NCI-H345 (cell line): ENCODE measurements at regions not wholly inside any gene's neighbourhood (a gene's known extent, or its start where the extent isn't known, plus 50 kb on each side); places are given as distances from the start of the nearest gene placed in this dataset.

ENCODE experiments used
- DNase-seq: peaks from one replicate; lab custom pipeline; 2025; lab: John Stamatoyannopoulos, UW

DNA sequence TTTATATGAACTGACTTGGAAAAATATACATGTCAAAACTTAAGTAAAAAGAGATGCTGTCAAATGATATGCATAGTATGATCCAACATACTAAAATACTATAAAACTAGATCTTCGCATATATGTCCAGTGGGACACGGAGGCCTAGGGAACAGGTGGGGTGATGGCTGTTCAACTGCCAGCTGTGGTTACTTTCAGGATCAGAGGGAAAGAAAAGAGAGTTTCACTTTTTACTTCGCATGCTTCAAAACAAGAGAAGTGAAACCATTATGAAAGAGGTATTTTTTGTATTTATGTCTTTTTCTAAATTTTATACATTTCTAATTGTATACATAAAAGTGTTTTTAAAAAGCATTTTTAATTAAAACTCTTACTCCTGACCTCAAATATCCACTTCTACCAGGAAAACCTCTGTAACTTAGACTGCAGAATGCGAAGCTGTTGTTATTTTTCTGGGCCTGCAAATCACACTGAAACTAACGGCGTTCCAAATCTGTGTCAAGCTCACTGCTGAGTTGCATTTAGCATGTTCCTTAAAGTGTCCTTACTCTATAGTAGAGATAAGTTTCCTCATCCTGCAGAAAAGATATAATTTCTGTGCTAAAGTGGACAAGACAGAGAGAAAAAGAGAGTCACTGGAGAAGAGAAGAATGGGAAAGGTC lies 97.8 kb upstream of the SLC35G4 start:
- DNase-seq = no peak

DNA sequence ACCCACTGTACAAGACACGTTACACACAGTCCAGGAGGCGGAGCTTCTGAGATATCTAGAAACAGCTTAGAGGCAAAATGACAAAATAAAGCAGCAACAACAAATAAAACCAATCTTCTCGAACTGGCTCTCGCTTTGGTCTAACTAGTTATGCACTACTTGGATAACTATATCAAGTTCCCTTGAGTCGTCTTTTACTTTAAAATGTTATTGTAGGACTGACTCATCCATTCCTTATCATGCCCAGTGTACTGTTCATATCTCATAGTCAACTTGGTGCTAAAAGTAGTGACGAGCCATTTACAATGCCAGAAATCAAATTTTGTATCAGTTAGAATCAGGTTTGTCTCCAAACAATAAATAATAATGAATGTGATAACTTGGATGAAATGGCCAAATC lies 102.5 kb upstream of the SLC35G4 start:
- no peak for DNase-seq

DNA sequence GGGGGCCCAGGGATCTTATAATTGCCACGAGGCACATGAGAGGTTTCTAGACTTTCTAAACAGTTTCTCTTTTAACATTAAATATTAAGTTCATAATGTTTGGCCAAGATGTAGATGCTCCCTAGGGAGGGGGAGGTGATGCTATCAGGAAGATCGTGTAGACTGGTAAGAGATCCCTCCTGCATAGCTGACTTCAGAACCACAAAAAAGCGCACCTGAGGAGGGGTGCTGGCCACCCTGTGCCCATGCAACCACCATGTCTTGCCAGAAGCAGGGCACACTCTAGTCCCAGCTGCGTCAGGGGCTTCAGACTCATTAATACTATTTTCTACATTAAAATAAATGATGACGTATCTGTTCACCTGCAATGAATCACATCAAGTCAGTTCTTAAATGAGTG lies 103.4 kb upstream of the SLC35G4 start:
- DNase-seq = no peak

DNA sequence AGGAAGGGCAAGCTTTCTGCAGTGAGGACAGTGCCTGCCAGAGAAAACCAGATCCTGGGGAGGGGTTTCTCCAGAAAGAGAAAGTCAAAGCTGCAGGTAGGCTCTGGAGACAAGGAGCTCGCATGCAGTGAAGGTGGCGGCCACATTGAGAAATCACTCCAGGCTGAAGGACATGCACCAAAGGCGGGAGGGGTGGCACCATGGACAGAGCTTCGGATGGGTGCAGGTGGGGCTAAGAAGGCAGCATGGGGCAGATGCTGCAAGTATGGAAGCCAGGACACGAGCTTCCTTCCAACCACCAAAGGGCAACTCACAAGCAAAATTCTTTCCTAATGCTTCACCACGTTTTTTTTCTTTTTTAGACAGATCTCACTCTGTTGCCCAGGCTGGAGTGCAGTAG lies 104.4 kb upstream of the SLC35G4 start:
- no peak for DNase-seq

DNA sequence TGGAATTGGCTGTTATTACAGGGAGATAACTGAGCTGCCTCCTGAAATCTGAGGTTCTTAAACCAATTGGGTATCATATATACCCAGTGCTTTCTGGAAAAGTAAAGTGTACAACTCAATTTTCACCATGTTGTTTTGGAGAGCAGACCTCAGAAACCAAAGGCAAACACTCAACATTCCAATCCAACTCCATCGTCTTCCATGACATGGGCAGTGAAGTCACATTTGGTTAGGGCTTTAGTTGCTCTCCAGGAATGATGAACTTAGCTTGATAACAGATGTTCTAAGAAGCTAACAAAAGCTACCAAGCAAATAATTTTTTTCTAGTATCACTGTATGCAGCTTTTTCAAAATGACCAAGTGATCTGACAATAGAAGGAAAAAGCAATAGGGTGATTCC lies 107.0 kb upstream of the SLC35G4 start:
- DNase-seq = no peak

DNA sequence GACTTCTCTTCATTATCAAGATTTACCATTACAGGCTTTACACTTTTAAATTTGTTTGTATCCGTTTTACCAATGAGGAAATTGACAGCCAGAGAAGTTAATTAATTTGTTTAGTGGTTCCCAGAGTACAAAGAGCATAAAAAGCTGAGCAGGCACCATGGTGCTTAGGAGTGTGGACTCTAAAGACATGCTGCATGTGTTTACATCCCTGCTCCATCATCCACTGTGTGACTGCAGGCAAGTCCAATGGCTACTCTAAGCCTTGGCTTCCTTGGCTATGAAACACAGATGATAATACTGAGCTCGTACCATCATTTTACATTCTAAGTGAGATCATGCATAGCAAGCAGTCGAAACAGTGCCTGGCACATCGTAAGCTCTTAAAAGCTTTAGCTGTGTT lies 108.0 kb upstream of the SLC35G4 start:
- DNase-seq = no peak

DNA sequence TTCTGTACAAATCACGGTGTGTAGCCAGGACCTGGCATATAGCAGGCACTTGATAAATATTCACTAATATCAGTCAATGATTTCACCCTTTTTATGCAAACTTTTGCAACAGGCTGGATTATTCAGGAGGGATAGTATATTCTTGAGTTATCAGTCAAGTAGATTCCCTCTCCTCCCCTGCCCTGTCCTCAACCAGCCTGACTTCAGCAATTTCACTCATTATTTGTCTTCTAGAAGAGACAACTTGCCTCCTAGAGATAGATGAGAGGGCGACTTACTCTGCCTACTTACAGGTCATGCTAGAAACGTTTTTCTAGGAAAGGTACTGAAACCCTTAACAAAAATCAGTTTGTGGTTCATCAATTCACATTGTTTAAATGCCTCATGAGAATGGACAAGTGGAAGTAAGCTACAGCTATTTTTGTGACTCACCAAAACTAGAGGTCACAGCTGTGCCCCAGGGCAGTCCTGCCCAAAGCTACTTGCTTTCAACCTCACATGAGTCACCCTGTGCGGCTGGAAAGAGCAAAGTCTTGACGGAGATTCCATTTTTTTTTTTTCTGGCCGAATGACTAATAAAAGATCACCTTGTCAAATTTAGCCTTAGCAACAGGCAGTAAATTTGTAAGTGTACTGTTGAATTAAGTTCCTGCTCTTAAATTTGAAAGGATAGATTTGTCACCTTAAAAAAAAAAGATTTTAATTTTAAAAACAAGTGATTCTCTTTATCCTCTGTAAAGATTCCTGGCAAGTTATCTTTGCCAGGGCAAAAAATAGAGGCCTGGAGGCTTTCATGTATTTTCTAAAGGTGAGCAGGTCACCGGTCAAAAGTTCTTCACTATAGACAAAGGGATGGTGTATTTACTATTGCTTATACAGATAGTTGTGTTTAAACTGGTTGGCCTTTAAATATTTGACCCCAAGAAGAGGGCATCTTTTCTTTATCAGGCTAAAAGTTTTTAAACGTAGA lies 109.0 kb upstream of the SLC35G4 start:
- DNase-seq = no peak

DNA sequence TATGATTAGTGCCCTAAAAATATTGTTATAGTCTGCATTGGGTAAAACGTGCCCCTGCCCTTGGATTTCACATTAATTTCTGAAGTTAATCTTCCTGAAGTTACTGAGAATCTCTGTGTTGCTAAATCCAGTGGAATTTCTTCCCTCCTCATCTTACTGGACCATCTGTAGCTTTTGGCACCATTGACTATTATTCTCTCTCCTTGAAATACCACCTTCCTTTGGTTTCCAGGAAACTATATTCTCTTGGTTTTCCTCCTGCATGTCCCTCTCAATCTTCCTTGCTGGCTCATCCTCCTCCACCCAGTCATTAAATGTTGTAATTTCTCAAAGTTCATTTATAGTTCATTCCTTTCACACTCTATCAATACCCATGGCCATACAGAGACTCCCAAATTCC lies 110.6 kb upstream of the SLC35G4 start:
- DNase-seq = no peak

DNA sequence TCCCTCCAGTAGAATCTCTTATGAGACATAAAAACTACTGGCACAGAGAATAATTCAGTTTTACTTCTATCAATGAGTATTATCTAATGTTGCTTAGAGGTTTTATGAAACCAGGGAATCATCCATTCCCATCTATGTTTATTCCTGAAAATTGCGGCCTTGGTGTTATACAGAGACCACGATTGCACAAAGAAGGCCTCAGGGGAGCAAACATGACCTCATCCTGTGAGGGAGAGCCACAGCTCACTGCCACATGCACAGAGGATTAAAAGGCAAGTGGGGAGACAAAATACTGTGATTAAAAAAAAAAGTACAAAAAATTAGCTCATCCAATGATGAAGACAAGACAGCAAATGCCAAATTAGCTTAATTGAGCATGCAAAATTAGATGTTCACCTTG lies 111.8 kb upstream of the SLC35G4 start:
- DNase-seq = no peak

DNA sequence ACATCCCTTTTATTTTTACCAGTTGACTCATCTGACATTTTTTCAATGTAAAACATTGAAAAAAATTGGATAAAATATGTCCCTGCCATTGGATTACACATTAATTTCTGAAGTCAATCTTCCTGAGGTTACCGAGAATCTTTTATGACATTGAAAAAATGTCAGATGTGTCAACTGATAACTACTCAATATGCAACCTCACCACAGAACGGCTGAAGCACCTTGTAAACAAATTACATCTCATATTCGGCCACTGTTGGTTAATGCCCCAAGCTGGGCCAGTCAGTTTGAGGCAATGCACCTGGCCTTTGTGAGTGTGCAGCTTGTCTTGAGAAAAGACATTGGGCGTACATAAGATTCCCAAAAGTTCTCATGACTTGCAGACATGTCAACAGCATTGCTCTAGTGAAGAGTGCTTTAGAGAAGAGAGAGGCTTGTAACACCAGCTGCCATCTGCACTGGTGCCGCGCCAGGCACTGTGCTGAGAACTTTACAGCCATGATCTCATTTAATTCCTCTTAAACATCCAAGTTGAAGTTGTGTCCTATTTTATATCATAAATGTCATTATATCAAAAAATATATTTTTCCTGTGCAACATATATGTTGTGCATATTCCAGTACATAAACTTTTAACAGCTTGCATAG lies 112.7 kb upstream of the SLC35G4 start:
- DNase-seq = no peak

DNA sequence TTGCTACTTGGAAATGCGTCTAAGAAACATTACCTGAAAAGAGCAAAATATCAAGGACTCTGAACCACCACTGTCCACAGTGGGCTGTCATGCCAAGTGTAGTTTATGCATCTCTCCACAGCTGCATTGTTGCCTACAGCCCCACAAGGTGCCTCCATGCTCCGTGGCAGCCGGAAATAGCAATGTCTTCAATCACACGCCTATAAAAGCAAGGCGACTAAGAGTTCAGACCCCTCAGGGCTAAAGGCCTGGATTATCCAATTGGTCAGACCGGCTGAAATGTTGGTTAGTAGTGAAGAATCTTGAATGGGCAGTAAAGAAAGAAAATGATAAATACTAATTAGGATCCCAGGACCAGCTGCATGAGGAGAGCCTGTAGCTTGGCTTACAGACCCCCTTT lies 114.0 kb upstream of the SLC35G4 start:
- no peak for DNase-seq

DNA sequence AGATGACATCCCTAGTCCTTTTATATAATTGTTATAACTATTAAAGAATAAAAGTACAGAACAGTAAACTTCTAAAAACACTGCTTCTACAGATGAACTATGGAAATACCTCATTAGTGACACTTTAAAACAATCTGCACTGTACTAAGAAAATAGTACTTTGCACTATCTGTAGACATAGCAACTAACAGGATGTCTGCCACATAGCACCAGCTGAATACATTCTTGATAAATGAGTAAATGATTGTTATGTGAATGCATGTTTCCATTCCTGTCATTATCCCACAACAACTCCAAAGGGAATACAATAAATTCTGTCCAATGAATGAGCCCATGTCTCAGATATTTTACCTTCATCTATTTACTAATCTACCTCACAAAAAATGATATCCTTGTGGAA lies 115.3 kb upstream of the SLC35G4 start:
- no peak for DNase-seq

DNA sequence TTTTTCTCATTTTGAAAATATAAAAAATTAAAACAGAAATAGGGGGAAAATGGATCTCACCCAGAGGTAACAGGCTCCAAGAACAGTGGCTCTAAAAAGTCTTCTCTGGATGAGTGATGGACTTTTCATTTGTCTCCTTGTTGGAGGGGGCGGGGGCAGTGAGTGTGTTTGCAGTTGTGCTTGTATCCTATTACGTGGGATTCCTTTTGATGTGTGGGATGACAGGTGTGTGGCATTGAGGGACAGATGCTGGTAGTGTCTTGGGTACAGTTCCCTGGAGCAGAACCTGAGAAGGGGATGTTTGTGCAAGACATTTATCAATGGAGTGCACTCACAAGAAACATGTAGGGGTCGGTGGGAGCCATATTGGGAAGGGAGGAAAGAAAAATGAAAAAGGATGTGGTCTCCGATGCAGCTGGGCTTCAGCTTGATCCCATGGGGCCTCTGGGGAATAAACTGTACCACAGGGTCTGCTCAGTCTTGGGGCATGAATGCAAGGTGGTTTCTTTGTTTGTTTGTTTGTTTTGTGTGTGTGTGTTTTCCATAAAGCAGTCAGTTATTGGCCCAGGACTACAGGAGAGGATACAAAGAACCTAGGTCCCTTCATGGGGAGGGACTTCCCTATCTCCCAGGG lies 120.0 kb upstream of the SLC35G4 start:
- no peak for DNase-seq

DNA sequence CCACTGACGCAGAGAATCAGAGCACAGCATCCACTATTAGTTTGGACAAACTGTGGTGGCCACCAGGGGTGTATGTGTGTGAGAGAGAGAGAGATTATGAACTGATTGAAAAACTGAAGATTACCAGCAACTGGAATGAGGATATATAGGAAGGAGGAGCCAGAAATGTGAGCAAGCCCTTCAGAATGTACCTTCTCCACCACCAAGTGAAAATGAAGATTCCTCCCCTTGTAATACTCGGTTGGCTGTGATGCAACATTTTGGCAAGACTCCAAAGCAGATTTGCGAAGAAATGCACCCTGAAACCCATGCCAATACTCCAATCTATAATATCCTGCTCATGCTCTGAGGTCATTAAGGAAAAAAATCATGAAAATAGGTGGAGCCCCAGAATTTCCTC lies 121.2 kb upstream of the SLC35G4 start:
- no peak for DNase-seq

DNA sequence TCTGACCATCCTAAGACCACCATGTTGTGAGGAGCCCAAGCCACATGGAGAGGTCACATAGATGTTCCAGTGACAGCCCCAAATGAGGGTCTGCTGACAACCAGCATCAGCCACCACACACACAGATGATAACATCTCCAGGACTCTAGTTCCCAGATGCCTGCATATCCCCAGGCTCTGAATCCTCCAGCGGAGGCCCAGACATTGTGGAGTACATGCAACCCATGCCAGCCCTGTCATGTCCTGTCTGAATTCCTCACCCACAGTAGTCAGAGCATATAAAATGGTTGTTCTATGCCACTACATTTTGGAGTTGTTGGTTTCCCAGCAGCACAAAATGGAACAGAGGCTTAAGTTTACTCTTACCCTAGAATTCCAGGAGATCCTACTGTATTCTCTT lies 122.0 kb upstream of the SLC35G4 start:
- no peak for DNase-seq

DNA sequence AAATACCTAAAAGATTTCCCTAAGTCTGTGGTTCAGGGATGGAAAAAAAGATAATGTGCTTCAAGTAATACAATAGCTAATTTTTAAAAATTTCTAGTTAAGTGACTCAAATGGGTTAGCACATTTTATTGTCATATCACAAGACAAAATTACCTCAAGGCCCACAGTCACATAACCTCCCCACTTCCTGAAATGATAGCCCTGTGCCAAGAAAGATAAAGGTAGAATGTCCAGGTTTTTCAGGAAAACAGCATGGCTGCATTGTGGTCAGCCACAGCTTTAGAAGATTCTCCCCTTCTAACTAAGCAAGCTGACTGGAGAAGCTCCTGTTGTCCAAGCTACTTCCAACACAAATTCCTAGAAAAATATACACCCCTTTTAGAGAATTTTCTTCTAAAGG lies 127.1 kb upstream of the SLC35G4 start:
- DNase-seq = no peak

DNA sequence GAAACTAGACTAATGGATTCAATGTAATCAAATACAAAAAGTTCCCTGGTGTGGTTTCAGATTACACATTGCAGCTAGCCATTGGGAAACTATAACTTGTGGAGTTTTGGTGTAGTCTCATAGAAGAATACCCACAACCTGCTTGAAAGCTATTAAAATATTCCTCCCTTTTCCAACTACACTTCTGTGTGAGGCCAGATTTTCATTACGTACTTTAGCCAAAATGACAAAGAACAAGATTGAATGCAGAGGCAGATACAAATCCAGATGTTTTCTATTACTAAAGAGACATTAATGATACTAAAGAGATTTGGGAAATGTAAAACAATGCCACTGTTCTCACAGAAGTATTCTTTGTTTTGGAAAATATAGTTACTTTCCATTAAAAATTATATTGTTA lies 128.7 kb upstream of the SLC35G4 start:
- DNase-seq = no peak

DNA sequence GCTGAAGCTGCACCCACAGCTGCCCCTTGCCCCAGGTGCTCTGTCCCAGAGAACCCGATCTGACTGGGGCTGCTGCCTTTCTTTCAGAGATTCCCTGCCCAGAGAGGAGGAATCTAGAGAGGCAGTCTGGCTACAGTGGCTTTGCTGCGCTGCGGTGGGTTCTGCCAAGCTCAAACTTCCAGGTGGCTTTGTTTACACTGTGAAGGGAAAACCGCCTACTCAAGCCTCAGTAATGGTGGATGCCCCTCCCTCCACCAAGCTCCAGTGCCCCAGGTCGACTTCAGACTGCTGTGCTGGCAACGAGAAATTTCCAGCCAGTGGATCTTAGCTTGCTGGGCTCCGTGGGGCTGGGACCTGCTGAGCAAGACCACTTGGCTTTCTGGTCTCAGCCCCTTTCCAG lies 130.4 kb upstream of the SLC35G4 start:
- peak; percentile 4 for DNase-seq

DNA sequence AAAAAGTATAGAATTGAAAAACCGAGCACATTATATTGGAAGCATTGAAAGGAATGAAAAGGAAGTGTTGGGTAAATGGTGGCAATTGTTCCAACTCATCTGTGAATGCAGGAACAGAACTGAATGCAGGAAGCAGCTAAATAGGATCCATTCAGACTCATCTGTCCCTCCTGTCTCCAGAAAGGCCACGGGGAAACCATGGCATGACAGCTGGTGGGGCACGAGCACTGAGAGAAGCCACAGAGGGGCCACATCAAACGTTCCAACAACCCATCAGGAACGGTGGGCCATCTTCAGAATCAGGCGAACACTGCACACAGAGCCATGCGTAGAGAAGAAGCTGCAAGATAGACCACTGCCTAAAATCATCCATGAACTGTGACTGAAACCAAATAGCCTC lies 138.5 kb upstream of the SLC35G4 start:
- no peak for DNase-seq

DNA sequence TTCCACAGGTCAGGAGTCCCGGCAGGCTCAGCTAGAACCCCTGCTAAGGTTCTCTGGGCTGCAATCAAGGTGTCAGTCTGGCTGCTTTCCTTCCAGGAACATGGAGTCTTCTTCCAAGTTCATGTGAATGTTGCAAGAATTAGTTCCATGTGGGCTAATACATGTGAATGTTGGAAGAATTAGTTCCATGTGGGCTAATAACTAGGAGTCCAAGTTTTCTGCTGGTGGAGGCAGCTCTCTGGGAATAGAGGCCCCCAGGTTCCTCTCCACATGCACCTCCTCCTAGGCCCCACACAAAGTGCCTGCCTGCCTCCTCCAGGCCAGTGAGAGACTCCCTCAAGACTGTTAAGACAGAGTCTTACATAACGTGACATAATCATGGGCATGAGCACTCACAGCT lies 140.8 kb upstream of the SLC35G4 start:
- DNase-seq = no peak

DNA sequence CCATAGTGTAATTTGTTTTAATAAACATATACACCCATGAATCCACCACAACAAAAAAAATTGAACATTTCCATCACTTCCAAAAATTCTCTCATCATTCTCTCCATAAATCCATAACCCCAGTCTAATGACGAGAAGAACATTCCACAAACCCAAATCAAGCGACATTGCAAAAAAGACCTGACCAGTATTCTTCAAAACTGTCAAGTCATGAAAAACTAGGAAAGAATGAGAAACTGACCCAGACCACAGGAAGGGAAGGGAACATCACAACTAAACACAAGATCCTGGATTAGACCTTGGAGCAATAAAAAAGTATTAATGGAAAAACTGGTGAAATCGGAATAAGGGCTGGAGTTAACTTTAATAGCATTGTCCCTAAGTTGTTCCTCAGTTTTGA lies 141.3 kb upstream of the SLC35G4 start:
- DNase-seq = no peak

DNA sequence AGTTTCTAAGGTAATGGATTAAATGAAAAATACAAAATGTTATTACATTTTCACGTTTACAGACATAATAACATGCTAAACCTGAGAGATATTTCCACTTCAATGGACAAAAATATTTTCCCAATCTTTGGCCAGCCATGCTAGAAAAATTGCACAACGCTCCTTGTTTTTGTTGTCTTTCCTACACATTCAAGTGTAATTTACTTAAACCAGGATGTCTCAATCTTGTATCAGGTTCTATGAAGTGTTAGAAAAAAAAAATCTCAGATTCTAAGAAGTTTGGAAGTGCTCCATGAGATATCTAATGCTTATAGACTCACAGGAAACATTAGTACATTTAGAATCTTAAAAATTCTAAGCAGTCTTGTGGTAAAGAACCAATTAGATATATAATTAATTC lies 141.8 kb upstream of the SLC35G4 start:
- DNase-seq = no peak

DNA sequence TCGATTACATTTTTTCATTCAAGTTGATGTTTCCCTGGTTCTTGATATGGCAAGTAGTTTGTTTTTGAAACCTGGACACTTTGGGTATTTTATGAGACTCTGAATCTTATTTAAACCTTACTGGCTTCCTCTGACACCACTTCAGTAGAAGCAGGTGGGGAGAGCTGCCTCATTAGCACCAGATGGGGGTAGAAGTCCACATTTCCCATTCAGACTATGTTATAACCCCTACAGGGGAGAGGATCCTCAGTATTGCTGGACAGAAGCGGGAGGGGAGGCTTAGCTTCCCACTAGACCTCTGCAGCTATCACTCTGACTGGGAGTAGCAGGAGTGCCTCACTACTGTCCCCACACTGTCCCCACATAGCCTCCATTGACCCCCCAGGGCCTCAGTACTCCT lies 145.3 kb upstream of the SLC35G4 start:
- DNase-seq = no peak
